ENCODE measurements at regions not wholly inside any gene's neighbourhood (a gene's known extent, or its start where the extent isn't known, plus 50 kb on each side); places are given as distances from the start of the nearest gene placed in this dataset.

GRCh38 chr4:14877246-14878225, 124.7 kb upstream of the CPEB2 start:
- peak; percentile 76 for DNase-seq (ENCODE audit: low read depth, low spot score)
- in situ Hi-C loops (cut with HindIII; ENCODE audit: low pct_unique_long_range_greater_than_20kb, low sequenced_read_pairs): no loop called here

DNA sequence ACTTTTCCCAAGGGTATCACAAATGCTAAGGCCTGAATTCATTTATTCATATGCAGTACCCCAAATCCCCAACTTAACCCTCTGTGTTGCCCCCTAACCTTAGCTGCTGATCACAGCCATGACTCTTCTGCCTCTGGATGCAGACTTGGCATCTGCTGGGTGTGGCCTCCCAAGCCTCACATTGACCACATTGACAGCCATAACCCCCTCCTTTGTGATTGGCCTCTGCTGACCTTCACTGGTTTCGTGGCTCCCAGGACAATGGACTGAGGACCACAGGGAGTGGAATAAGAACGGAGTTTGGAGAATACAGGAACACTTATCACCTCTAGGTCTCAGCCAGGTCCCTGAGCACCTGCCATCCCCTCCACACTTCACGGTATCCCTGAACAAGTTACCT, 123.6 kb upstream of the CPEB2 start:
- in situ Hi-C loops (cut with HindIII; ENCODE audit: low pct_unique_long_range_greater_than_20kb, low sequenced_read_pairs): no loop called here
- DNase-seq (ENCODE audit: low read depth, low spot score): no peak

DNA sequence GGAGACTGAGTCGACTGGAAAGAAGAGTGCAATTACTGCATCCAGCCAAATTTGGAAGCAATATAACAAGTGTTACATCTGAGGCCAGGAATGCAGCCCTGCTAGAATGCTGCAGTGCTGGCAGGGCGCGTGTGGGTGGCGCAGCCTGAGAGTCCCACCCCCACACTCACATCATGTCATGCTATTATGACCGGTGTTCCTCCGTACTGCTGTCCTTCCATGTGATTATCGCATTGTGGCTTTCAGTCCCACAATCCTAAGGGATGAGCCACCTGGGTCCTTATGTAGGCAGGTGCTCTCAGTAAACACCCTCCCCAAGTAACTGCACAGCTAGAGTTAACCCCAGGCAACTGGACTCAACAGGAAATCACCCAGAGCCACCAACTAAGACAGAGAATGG, 122.6 kb upstream of the CPEB2 start:
- no peak for DNase-seq (ENCODE audit: low read depth, low spot score)
- in situ Hi-C loops (cut with HindIII; ENCODE audit: low pct_unique_long_range_greater_than_20kb, low sequenced_read_pairs): no loop called here

DNA sequence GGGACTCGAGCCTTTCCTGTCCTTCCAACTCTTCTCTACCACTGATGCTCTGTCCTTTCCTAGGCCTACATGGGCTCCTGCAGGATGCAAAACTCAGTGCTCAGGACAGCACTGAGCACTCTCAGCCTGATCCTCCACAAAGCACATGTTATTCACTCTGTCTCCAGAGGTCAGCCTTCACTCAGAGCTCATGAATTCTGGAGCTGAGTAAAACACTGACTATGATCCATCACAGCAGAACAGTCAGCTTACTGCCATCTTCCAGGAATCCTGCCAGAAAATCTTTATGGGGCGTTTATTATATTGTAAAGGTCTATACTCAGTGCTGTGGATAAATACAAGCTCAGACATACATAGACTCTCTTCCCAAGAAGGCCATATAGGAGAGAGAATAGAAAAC, 121.5 kb upstream of the CPEB2 start:
- peak; percentile 38 for DNase-seq (ENCODE audit: low read depth, low spot score)
- in situ Hi-C loops (cut with HindIII; ENCODE audit: low pct_unique_long_range_greater_than_20kb, low sequenced_read_pairs): no loop called here

GRCh38 chr4:14883166-14883565, 119.1 kb upstream of the CPEB2 start:
- in situ Hi-C loops (cut with HindIII; ENCODE audit: low pct_unique_long_range_greater_than_20kb, low sequenced_read_pairs): no loop called here
- DNase-seq (ENCODE audit: low read depth, low spot score): no peak

DNA sequence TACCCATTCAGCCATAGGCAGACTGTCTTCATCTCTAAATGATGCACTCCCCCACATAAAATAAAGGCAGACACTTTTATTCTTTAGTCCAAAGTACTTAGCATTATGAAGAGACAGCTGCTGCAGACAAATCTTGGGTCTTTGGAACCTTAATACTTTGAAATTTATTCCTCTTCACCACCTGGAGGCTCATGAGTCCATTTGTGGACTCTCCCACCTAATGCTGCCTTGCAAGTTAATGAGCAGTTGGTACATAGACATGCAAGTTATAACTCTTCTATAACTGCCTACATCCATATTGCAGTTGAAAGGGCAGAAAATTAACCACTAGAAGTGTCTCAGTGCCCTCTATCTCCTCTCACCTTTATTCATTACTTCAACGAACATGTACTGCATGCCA, 118.6 kb upstream of the CPEB2 start:
- in situ Hi-C loops (cut with HindIII; ENCODE audit: low pct_unique_long_range_greater_than_20kb, low sequenced_read_pairs): no loop called here

DNA sequence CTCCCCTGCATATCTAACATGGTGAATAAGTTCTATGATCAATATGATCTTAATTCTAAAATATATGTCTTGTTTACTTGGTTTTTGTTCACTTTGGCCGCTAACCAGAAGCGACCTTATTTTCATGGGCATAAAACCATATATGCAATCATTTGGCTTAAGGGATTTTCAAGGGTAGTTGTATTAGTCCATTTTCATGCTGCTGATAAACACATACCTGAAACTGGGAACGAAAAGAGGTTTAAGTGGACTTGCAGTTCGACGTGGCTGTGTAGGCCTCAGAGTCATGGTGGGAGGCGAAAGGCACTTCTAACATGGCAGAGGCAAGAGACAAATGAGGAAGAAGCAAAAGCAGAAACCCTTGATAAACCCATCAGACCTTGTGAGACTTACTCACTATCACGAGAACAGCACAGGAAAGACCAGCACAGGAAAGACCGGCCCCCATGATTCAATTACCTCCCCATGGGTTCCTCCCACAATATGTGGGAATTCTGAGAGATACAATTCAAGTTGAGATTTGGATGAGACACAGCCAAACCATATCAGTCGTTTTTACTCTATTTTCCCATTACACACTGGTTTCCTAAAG, 114.3 kb upstream of the CPEB2 start:
- peak; percentile 74 for DNase-seq (ENCODE audit: low read depth, low spot score)
- in situ Hi-C loops (cut with HindIII; ENCODE audit: low pct_unique_long_range_greater_than_20kb, low sequenced_read_pairs): no loop called here

More for the DNA sequence above, 118.6 kb upstream of the CPEB2 start:
- DNase-seq (ENCODE audit: low read depth, low spot score): no peak

DNA sequence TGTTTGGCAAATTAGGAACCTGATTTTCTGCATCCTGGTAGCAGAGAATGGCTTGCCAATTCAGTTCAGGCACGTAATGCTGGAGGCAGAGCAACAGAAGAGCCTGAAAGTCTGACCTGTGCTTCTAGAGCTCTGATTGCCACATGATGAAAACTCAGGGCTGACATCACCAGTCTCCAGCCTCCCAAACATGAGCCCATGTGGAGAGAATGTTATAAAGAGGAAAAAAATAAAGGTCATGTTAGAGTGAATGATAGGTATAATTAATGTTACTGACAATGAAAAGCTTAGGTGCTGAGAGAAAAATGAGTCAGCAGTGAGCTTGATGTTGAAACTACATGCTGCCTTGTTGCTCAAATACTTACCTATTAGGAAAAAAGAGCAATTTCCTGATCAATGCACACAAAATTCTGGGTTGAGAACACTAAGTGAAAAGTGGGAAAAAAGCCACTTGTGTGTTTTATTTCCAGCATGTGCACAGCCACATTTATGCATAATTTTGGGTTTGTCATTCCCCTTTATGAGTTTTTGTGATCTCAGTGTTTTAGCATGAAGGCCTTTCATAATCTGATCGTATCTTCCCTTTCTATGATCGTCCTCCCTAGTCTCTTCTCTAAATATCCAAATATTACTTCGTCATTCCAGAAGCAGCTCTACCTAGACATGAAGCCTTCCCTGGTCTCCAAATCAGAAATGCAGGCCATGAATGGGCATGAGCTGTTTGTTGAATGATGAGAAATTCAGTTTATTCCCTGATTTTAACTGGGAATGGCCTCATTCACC, 113.3 kb upstream of the CPEB2 start:
- in situ Hi-C loops (cut with HindIII; ENCODE audit: low pct_unique_long_range_greater_than_20kb, low sequenced_read_pairs): no loop called here
- peak; percentile 43 for DNase-seq (ENCODE audit: low read depth, low spot score)

DNA sequence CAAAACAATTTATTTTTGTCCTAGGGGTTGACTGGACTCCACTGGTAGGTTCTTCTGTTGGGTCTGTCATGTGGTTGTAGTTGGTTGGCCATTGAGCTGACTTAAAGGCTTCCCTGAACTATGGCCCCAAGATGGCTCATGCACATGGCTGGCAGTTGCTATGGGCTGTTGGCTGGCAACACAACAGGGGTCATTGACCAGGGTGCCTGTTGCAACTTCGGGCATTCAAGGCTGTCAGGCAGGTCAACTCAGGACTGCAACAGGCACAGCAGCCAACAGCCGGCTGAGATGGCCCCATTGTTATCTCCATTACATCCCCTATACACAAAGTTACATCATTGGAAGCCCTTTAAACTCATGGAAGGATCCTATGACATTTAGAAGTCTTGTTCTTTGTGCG, 109.7 kb upstream of the CPEB2 start:
- DNase-seq (ENCODE audit: low read depth, low spot score): no peak
- in situ Hi-C loops (cut with HindIII; ENCODE audit: low pct_unique_long_range_greater_than_20kb, low sequenced_read_pairs): no loop called here

DNA sequence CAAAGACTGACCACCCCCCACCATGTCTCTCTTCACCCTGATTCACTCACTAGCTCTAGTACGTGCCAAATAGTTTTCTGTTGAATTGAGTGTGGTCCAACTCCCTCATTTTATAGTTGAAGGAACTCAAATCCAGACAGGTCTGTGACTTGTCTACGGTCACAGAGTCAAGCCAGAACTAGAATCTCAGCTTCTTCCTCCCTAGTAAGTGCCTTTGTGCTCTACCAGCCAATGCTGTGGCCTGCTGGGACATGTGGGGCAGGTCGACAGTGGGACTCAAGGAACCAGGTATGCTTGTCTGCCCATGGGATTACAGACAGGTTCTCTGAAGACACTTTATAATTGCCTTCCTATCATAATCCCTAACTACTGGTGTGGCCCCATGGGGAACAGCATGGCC, 108.6 kb upstream of the CPEB2 start:
- in situ Hi-C loops (cut with HindIII; ENCODE audit: low pct_unique_long_range_greater_than_20kb, low sequenced_read_pairs): no loop called here
- DNase-seq (ENCODE audit: low read depth, low spot score): no peak

DNA sequence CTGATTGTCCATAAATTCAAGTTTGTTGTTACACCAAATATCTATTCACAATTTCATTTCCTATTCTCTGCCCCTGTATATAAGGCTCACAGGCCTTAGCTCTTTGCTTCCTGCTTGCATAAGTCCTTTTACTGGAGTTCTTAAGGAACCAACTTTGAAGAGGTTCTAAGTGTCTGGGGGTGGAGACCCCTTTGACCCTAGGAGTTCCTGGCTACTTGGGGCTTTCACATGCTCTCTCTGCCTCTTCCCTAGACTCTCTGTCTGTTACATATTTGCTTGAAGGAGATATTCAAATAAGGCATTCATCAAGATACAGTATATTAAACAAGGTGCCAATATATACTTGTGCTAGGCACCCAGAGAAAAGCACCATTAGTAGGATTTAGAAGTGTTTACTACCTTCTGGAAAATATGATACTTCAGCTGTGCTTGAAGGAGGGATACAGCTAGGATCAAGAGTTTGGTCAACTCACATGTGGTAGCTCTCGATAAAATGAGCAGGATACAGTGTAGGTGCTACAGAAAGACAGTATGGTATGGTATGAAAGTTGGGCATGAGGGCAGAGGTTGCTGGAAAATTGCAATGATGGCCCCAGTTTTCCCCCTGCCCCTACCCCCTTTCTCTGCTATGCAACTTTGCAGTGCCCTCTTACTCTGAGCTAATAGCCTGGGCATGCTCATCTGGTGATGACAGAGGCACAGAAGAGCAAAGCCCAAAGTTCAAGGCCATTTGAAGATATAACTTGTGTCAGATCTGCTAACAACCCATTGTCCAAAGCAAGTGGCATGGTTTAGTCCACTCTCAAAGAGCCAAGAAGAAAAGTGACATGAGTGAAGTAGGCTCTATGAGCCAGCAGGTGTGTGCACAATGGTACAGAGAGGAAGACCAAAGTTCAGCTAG, 107.6 kb upstream of the CPEB2 start:
- in situ Hi-C loops (cut with HindIII; ENCODE audit: low pct_unique_long_range_greater_than_20kb, low sequenced_read_pairs): no loop called here
- DNase-seq (ENCODE audit: low read depth, low spot score): no peak

DNA sequence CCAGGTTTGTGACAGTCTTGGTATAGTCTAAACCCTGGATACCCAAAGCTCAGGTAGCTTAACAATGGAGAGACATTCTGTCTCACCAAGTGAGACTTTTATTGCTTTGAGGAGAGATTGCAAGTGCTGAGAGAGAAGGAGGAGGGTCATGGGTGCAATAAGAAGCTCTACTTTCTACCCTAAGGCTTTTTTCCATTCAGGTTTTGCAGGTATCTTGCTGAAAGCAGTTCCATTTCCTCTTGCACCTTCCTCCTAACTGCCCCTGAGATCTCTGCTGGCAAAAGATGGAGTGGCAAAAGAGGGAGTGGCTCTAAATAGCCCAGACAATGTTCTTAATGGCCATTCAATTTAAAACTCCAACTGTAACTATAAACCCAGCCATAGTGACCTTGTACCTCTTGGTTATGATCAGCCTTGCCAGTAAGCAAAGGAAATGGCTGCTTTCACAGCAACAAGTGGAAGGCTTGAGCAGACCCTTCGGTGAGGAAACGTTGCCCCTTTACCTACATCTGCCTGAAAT, 105.6 kb upstream of the CPEB2 start:
- in situ Hi-C loops (cut with HindIII; ENCODE audit: low pct_unique_long_range_greater_than_20kb, low sequenced_read_pairs): no loop called here
- DNase-seq (ENCODE audit: low read depth, low spot score): no peak

GRCh38 chr4:14897217-14897616, 105.1 kb upstream of the CPEB2 start:
- DNase-seq (ENCODE audit: low read depth, low spot score): no peak
- in situ Hi-C loops (cut with HindIII; ENCODE audit: low pct_unique_long_range_greater_than_20kb, low sequenced_read_pairs): no loop called here

- in situ Hi-C loops (cut with HindIII; ENCODE audit: low pct_unique_long_range_greater_than_20kb, low sequenced_read_pairs): no loop called here
- DNase-seq (ENCODE audit: low read depth, low spot score): no peak
Measured at GRCh38 chr4:14898989-14899388, 103.3 kb upstream of the CPEB2 start.

GRCh38 chr4:14902342-14902741, 99.9 kb upstream of the CPEB2 start:
- in situ Hi-C loops (cut with HindIII; ENCODE audit: low pct_unique_long_range_greater_than_20kb, low sequenced_read_pairs): no loop called here
- no peak for DNase-seq (ENCODE audit: low read depth, low spot score)

DNA sequence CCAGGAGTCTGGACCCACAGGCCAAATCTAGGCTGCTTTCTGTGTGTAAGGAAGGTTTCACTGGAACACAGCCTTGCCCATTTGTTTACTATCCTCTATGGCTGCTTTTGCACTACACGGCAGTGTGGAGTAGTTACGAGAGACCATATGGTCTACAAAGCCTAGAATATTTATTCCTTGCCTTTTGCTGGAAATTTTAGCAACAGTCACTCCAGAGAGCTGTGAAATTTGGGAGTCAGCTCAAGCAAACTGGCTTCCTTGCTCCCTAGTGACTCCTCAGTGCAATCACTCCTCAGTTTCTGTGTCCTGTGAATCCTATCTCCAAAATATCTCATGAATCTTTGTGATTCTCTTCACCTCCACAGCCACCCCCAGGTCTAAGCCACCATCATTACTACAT, 99.0 kb upstream of the CPEB2 start:
- in situ Hi-C loops (cut with HindIII; ENCODE audit: low pct_unique_long_range_greater_than_20kb, low sequenced_read_pairs): no loop called here

GRCh38 chr4:14906805-14907204, 95.5 kb upstream of the CPEB2 start:
- DNase-seq (ENCODE audit: low read depth, low spot score): peak; percentile 25

More for the DNA sequence above, 99.0 kb upstream of the CPEB2 start:
- DNase-seq (ENCODE audit: low read depth, low spot score): no peak

More at GRCh38 chr4:14906805-14907204, 95.5 kb upstream of the CPEB2 start:
- in situ Hi-C loops (cut with HindIII; ENCODE audit: low pct_unique_long_range_greater_than_20kb, low sequenced_read_pairs): no loop called here
